Dermis blood vessel endothelial cell (primary cell): ENCODE measurements at regions not wholly inside any gene's neighbourhood (a gene's known extent, or its start where the extent isn't known, plus 50 kb on each side); places are given as distances from the start of the nearest gene placed in this dataset.
"Not testable (repeated sequence)": the region's sequence is repeated elsewhere in the genome, so short reads cannot be mapped to it uniquely, and the experiment has no call there.

ENCODE experiments used
- DNase-seq: peaks from one replicate; pipeline ENCODE4 v3.0.0; 2010

GRCh38 chr5:161030229-161030628, 178.2 kb upstream of the ATP10B start:
- no peak for DNase-seq

DNA sequence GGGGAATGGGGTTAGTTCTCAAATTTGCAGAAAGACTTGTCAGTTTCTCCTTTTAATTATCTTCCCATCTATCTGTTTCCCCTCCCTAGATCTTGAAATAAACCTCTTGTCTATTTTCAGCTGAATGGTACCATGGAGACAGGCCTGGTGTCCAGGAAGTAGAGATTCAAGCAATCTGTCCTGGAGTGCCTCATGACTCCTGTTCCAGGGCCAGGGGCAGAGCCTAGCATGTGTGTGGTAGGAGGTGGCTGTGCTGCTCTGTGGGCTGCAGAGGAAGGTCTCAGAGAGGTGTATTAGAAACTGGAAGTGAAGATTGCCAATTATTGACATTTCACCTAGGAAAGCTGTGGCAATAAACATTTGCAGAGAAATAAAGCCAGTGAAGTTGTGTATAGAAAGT, 175.8 kb upstream of the ATP10B start:
- DNase-seq, result no peak

DNA sequence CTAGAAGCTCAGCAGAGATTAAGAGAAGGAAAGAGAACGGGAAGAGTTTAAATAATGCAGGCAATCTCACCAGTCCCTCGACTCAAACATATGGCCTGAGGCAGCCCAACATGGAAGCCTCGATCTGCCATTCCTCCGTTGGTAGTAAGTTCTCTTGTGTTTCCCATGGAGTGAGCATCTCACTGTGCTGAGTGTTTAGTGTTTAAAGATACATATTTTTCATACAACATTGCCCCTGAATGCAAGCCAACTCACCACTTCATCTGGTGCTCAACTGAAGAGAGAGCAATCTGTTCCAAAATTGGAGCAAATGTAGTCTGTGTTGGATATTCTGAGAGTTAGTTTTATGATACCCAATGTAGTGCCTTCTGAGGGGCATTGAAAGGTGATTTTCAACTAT, 171.5 kb upstream of the ATP10B start:
- no peak for DNase-seq

DNA sequence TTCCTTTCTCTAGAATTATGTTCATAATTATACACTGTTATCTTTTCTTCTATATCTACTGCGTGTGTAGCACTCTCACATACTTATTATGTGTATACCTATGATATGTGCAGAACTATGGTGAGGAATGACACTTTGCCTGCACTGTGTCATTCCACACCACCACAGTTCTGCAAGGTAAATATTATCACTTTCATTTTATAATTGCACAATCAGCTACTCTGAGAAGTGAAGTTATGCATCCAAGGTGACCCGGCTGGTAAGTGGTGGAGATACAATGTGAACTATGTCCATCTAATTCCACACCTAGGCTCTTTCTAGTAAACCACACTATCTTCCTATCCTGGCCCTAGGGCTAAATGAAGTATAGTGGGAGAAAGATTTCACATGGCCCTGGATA, 170.1 kb upstream of the ATP10B start:
- DNase-seq, result no peak

DNA sequence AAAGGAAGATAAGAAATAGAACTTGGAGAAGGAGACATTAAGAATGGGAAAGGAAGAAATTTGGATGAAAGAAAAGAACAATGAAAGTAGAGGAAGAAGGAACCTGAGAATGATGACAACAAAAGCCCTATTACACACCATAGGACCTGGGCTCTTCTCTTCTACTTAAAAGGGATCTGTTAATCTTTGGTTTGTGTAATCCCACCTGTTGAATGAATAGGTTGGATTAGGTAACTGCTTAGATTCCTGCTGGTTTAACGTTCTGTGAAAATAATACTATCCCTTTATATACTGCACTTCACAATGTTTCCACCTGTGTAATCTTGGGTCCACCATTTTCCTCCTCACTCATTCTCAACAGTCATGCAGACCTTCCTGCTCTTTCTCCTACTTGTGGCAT, 157.8 kb upstream of the ATP10B start:
- DNase-seq, result no peak

- DNase-seq, result no peak
These were observed 157.2 kb upstream of the ATP10B start for GRCh38 chr5:161009194-161009593.

GRCh38 chr5:161007879-161008278, 155.9 kb upstream of the ATP10B start:
- no peak for DNase-seq

- DNase-seq, result no peak
These were observed 150.6 kb upstream of the ATP10B start for GRCh38 chr5:161002571-161003074.

- DNase-seq, result no peak
These were observed 149.6 kb upstream of the ATP10B start for GRCh38 chr5:161001604-161002003.

GRCh38 chr5:161001142-161001541, 149.1 kb upstream of the ATP10B start:
- not testable (repeated sequence) for DNase-seq

DNA sequence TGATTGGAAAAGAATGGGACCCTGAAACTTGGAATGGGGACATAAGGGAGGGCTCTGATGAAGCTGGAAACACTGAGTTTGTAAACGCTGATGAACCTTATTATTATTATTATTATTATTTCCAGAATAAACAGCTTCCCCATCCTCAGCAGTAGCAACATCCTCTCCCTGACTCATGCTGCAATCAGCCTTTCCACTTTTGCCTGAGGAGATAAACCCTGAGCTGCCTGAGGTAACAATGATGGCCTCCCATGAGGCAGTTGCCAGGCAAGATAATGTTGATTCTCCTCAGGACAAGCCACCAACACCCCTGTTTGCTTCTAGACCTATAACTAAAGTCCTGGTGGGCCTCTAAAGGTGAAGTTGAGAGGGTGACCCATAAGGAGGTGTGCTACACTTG, 139.2 kb upstream of the ATP10B start:
- DNase-seq, result no peak

DNA sequence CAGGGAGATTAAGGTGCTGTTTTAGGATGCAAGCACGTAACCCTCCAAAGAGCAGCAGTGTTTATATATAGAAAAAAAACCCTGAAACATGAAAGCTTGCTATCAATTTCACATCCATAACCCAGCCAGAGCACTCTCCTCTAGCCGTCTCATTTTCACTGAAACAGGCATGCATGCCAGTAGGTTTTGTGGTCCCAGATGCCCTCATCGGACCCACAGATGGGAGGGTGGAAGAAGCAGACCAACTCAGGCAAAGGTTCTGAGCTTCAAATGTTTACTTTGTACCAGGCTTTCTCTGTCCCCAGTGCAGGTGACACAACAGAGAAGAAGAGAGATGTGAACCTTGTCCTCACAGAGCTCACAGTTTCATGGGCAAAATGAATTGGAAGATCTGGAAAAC, 127.4 kb upstream of the ATP10B start:
- DNase-seq, result no peak

DNA sequence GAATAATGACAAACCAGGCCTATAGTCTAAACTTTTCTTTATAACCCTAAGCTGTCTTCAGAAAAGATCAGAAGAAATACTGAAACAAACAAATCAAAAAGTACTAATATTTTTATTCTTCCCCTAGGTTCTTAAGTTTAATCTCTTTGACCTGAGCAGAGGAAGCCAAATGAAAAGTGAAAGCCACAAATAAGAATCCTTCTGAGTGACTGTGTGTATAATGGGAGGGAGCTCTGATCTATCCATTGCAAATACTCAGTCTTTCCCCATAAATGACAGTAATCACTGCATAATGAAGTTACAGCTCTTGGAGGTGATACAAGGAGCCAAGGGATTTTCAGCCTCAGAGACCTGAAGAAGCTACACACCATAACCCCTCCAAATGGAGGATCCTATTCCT, 126.9 kb upstream of the ATP10B start:
- DNase-seq, result no peak

DNA sequence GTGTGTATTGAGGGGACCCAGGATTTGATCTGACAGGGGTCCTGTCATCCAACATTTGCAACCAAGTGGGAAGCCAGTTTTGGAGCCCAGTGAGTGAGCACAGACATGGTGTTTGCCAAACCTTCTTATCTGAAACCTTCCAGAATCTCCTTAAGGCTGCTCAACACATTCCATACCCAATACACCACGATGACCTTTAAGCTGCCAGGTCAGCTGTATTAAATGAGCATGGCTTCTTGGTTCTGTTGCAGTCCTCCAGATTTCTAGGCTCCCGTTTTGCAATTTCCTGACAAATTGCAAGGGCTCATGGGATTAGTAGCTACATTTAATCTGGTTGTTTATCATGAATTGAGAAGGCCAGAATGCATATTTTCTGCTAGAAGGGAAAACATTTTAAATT, 124.2 kb upstream of the ATP10B start:
- no peak for DNase-seq

DNA sequence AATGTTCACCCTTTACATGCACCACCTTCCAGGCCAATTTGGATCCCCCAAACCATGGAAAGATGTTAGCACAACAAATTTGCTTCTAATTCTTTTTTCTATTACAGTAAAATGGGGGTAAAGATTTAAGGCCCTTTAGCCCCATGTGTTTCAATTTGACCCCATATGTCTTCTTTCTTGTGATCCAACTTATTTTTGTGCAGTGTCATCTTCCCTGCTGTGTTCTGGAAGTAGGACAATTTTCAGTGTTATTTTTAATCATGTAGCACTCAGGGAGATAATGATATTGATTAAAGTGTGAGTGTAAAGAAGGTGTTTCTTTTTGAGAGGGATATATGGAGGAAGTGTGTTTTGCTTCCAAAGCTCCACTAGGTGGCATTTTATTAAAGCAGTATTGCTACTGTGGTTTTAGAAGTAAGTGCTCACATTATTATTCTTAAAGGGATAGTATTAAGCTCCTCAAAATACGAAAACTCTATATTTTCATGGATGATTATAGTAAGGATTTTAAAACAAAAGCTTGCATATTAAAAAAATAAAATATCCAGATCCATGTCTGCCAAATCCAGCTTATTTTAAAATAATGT, 118.7 kb upstream of the ATP10B start:
- DNase-seq, result no peak

DNA sequence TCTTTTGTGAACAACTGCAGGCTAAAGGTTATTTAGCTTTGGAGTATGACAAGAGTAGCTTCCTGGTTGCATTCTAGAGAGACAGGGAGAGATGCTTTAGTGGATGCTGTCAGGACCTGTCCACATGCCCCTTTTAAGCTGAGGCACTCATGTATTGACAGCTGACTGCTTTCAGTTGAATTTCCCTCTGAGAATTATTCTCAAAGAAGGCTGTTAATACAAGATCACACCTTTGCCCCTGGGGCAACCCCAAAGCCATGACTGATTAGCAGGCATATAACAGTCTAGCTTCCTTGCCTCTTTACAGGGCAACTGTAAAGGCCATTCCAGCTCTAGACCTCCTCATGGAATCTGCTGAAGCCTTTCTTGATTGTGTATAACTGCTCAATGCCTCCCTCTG, 117.6 kb upstream of the ATP10B start:
- DNase-seq, result no peak

DNA sequence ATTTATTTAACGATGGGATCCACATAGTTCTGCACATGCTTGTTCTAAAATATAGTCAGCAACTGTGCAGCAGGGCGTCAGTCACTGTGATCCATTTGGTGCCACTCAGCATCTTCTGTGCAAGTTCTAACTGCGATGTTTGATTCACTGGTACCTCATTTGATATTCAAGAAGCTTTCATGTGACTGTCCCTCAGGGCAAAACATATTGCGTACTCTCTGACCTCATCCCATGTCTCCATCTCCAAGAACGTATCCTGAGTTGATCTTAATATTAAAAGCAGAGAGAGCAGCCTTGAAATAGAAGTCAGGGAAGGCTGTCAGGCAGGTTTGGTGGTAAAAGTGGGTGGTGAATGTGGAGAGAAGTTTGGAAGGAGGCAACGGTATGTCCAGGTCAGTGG, 116.5 kb upstream of the ATP10B start:
- DNase-seq, result no peak

- DNase-seq, result no peak
These were observed 114.9 kb upstream of the ATP10B start for GRCh38 chr5:160966921-160967320.

DNA sequence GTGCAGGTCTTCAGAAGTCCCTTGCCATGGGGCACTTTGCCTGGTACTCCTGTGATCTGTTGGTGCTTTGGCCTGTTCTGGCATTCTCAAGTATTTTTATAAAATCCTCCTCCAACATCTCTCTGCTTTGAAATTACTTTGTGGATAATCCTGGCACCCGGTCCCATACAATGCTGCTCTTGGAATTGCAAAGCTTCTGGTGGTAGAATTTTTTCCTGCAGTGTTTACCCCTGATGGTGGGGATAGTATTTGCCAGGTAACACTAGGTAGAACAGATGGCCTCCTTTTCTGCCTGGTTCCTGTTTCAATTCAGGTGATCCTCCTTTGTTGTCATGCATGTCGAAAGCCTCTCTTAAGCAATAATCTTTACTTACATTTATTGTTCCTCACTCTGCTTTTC, 109.8 kb upstream of the ATP10B start:
- DNase-seq, result no peak

DNA sequence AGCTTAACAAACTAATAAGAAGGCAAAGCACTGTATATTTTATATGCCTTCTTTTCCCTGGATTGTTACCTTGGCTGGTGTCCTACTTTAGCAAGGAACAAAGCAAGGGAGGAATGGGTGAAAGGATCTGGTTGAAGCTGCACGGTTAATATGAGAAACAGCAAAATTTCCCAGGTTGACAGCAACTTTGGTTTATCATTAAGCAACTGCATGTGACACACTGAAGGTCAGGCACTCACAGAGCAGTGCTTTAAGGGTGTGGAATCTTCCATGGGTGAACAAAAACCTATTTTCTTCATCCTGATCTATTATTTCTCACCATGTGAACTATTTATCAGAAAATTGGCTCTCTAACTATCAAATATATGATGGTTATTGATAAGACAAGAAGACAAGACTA, 109.0 kb upstream of the ATP10B start:
- no peak for DNase-seq

- DNase-seq, result no peak
These were observed 108.6 kb upstream of the ATP10B start for GRCh38 chr5:160960592-160960991.

GRCh38 chr5:160959804-160960203, 107.8 kb upstream of the ATP10B start:
- DNase-seq, result no peak

GRCh38 chr5:160957312-160957861, 105.4 kb upstream of the ATP10B start:
- DNase-seq, result no peak

DNA sequence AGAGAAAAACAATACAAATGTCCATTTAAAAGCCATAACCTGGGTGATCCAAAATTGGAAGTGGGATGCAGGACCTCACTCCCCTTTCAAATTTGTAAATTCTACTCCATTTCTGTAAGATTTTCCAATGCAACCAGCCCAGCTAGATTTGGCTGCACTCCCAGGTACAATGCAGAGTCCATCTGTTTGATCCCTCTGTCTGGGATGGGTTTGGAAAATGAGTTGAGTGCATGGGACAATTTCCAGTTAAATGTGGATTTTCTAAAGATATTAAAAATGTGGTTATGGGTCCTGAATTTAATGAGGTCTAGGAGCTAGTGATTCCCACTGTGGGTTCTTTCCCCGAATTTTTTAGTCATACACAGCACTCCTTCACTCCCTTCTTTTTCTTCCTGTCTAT, 104.0 kb upstream of the ATP10B start:
- no peak for DNase-seq

GRCh38 chr5:160950311-160950710, 98.3 kb upstream of the ATP10B start:
- no peak for DNase-seq
